Activated naive CD4-positive, alpha-beta T cell treated with anti-CD3 and anti-CD28 coated beads for 36 hours (primary cell): ENCODE measurements at regions not wholly inside any gene's neighbourhood (a gene's known extent, or its start where the extent isn't known, plus 50 kb on each side); places are given as distances from the start of the nearest gene placed in this dataset.

ENCODE experiments used
- CTCF ChIA-PET: fragments of 350-600 bp; sonication (Branson Sonifier 250); formaldehyde crosslinking; loops from one replicate; lab custom pipeline; 2021; ENCODE audit warnings: antibody characterized with exemption; lab: Charles Lee
- DNase-seq: peaks from one replicate; pipeline ENCODE4 v3.0.0-alpha.2; 2020
- H3K27ac Mint-ChIP-seq: one replicate; pipeline ENCODE4 v1.8.0; 2021; ENCODE audit warnings: mild to moderate bottlenecking, mixed read lengths
- H3K27me3 Mint-ChIP-seq: one replicate; pipeline ENCODE4 v1.8.0; 2021; ENCODE audit warnings: low read depth, mixed read lengths
- H3K36me3 Mint-ChIP-seq: one replicate; pipeline ENCODE4 v1.8.0; 2021; ENCODE audit warnings: low read depth, mixed read lengths
- H3K4me1 Mint-ChIP-seq: one replicate; pipeline ENCODE4 v1.8.0; 2021; ENCODE audit warnings: low read depth, mixed read lengths
- H3K4me3 Mint-ChIP-seq: one replicate; pipeline ENCODE4 v1.8.0; 2021; ENCODE audit warnings: mild to moderate bottlenecking, moderate library complexity, mixed read lengths
- H3K9me3 Mint-ChIP-seq: one replicate; pipeline ENCODE4 v1.8.0; 2021; ENCODE audit warnings: mixed read lengths
- intact Hi-C: fragments of 100-400 bp; cut with micrococcal nuclease; formaldehyde crosslinking; loops from one replicate; pipeline ENCODE4 v1.15.1; 2023

- no peaks in the 10 kb centered on the region for H3K27me3 Mint-ChIP-seq
- no peak for DNase-seq
- no peak overlapping the region for H3K27ac Mint-ChIP-seq
- CTCF ChIA-PET = no interaction called here
- H3K4me1 Mint-ChIP-seq = no peaks in the 10 kb centered on the region
- intact Hi-C loops = no loop called here
- H3K36me3 Mint-ChIP-seq = no peaks in the 10 kb centered on the region
- no peak overlapping the region for H3K4me3 Mint-ChIP-seq
- no peaks in the 10 kb centered on the region for H3K9me3 Mint-ChIP-seq
These were observed 775.3 kb upstream of the ARPP21 start for GRCh38 chr3:34864011-34864410.

- no peaks in the 10 kb centered on the region for H3K9me3 Mint-ChIP-seq
- H3K4me1 Mint-ChIP-seq = no peaks in the 10 kb centered on the region
- no peaks in the 10 kb centered on the region for H3K36me3 Mint-ChIP-seq
- no peak overlapping the region for H3K27ac Mint-ChIP-seq
- no peaks in the 10 kb centered on the region for H3K27me3 Mint-ChIP-seq
- intact Hi-C loops = no loop called here
- H3K4me3 Mint-ChIP-seq = no peak overlapping the region
- CTCF ChIA-PET = no interaction called here
- no peak for DNase-seq
These were observed 774.0 kb upstream of the ARPP21 start for GRCh38 chr3:34865346-34865745.

GRCh38 chr3:34868935-34869334 lies 770.4 kb upstream of the ARPP21 start:
- H3K36me3 Mint-ChIP-seq = no peaks in the 10 kb centered on the region
- H3K4me1 Mint-ChIP-seq = no peaks in the 10 kb centered on the region
- CTCF ChIA-PET = no interaction called here
- H3K27me3 Mint-ChIP-seq = no peaks in the 10 kb centered on the region
- DNase-seq = no peak
- no peaks in the 10 kb centered on the region for H3K9me3 Mint-ChIP-seq
- no peak overlapping the region for H3K4me3 Mint-ChIP-seq
- intact Hi-C loops = no loop called here
- H3K27ac Mint-ChIP-seq = no peak overlapping the region

- Mint-ChIP-seq H3K4me1 (no peaks in the 10 kb centered on the region), H3K4me3 (no peak overlapping the region), H3K27ac (no peak overlapping the region), H3K27me3 (no peaks in the 10 kb centered on the region), H3K9me3 (no peaks in the 10 kb centered on the region), H3K36me3 (no peaks in the 10 kb centered on the region)
- CTCF ChIA-PET = no interaction called here
- intact Hi-C loops = no loop called here
- DNase-seq = no peak
These were observed 769.6 kb upstream of the ARPP21 start for GRCh38 chr3:34869696-34870095.

- no peaks in the 10 kb centered on the region for H3K36me3 Mint-ChIP-seq
- no peaks in the 10 kb centered on the region for H3K9me3 Mint-ChIP-seq
- intact Hi-C loops = no loop called here
- no peak overlapping the region for H3K27ac Mint-ChIP-seq
- no peak for DNase-seq
- H3K27me3 Mint-ChIP-seq = no peaks in the 10 kb centered on the region
- no peaks in the 10 kb centered on the region for H3K4me1 Mint-ChIP-seq
- CTCF ChIA-PET = no interaction called here
- H3K4me3 Mint-ChIP-seq = no peak overlapping the region
These were observed 766.9 kb upstream of the ARPP21 start for GRCh38 chr3:34872406-34872805.

- H3K27me3 Mint-ChIP-seq = no peaks in the 10 kb centered on the region
- H3K36me3 Mint-ChIP-seq = no peaks in the 10 kb centered on the region
- H3K4me1 Mint-ChIP-seq = no peaks in the 10 kb centered on the region
- no peaks in the 10 kb centered on the region for H3K9me3 Mint-ChIP-seq
- CTCF ChIA-PET = no interaction called here
- intact Hi-C loops = no loop called here
- no peak for DNase-seq
- H3K27ac Mint-ChIP-seq = no peak overlapping the region
- H3K4me3 Mint-ChIP-seq = no peak overlapping the region
These were observed 762.3 kb upstream of the ARPP21 start for GRCh38 chr3:34876997-34877396.

- H3K9me3 Mint-ChIP-seq = no peaks in the 10 kb centered on the region
- no peak for DNase-seq
- H3K4me1 Mint-ChIP-seq = no peaks in the 10 kb centered on the region
- intact Hi-C loops = no loop called here
- H3K27ac Mint-ChIP-seq = no peak overlapping the region
- H3K27me3 Mint-ChIP-seq = peaks cover 2% of the 10 kb centered on the region
- no peak overlapping the region for H3K4me3 Mint-ChIP-seq
- CTCF ChIA-PET = interaction anchor here (0.5 to 0.6 kb wide), 3 partner anchors 66 to 1047 kb away, joined by 3 to 6 read pairs (median 3); no protein-coding TSS in a partner anchor
- H3K36me3 Mint-ChIP-seq = no peaks in the 10 kb centered on the region
These were observed 760.8 kb upstream of the ARPP21 start for GRCh38 chr3:34878488-34878887.

- Mint-ChIP-seq H3K4me1 (no peaks in the 10 kb centered on the region), H3K27ac (no peak overlapping the region), H3K36me3 (no peaks in the 10 kb centered on the region), H3K4me3 (no peak overlapping the region), H3K27me3 (peaks cover 2% of the 10 kb centered on the region), H3K9me3 (no peaks in the 10 kb centered on the region)
- intact Hi-C loops = no loop called here
- CTCF ChIA-PET = no interaction called here
- DNase-seq = no peak
These were observed 758.3 kb upstream of the ARPP21 start for GRCh38 chr3:34881026-34881425.

- intact Hi-C loops = loop anchor here (2.0 kb wide), 1 partner anchor 1026 kb away; no protein-coding TSS in a partner anchor
- Mint-ChIP-seq H3K36me3 (no peaks in the 10 kb centered on the region), H3K9me3 (no peaks in the 10 kb centered on the region), H3K4me1 (no peaks in the 10 kb centered on the region), H3K27ac (no peak overlapping the region), H3K27me3 (peaks cover 2% of the 10 kb centered on the region), H3K4me3 (no peak overlapping the region)
- DNase-seq = no peak
- CTCF ChIA-PET = no interaction called here
These were observed 756.6 kb upstream of the ARPP21 start for GRCh38 chr3:34882764-34883163.

- no peak overlapping the region for H3K4me3 Mint-ChIP-seq
- no peaks in the 10 kb centered on the region for H3K4me1 Mint-ChIP-seq
- H3K36me3 Mint-ChIP-seq = no peaks in the 10 kb centered on the region
- no peak for DNase-seq
- CTCF ChIA-PET = no interaction called here
- H3K27ac Mint-ChIP-seq = no peak overlapping the region
- H3K9me3 Mint-ChIP-seq = no peaks in the 10 kb centered on the region
- intact Hi-C loops = no loop called here
- peaks cover 2% of the 10 kb centered on the region for H3K27me3 Mint-ChIP-seq
These were observed 755.3 kb upstream of the ARPP21 start for GRCh38 chr3:34884007-34884406.

GRCh38 chr3:34886443-34886842 lies 752.9 kb upstream of the ARPP21 start:
- Mint-ChIP-seq H3K36me3 (no peaks in the 10 kb centered on the region), H3K27ac (no peak overlapping the region), H3K4me3 (no peak overlapping the region), H3K4me1 (no peaks in the 10 kb centered on the region), H3K27me3 (peaks cover 2% of the 10 kb centered on the region), H3K9me3 (no peaks in the 10 kb centered on the region)
- intact Hi-C loops = no loop called here
- CTCF ChIA-PET = no interaction called here
- DNase-seq = no peak

GRCh38 chr3:34889641-34890040 lies 749.7 kb upstream of the ARPP21 start:
- no peak for DNase-seq
- intact Hi-C loops = no loop called here
- CTCF ChIA-PET = no interaction called here
- Mint-ChIP-seq H3K27me3 (no peaks in the 10 kb centered on the region), H3K9me3 (no peaks in the 10 kb centered on the region), H3K4me1 (no peaks in the 10 kb centered on the region), H3K4me3 (no peak overlapping the region), H3K27ac (no peak overlapping the region), H3K36me3 (no peaks in the 10 kb centered on the region)

- Mint-ChIP-seq H3K4me3 (no peak overlapping the region), H3K27me3 (no peaks in the 10 kb centered on the region), H3K36me3 (no peaks in the 10 kb centered on the region), H3K4me1 (no peaks in the 10 kb centered on the region), H3K27ac (no peak overlapping the region), H3K9me3 (no peaks in the 10 kb centered on the region)
- CTCF ChIA-PET = no interaction called here
- intact Hi-C loops = no loop called here
- no peak for DNase-seq
These were observed 749.1 kb upstream of the ARPP21 start for GRCh38 chr3:34890247-34890646.

GRCh38 chr3:34891941-34892340 lies 747.4 kb upstream of the ARPP21 start:
- no peaks in the 10 kb centered on the region for H3K4me1 Mint-ChIP-seq
- DNase-seq = no peak
- no peaks in the 10 kb centered on the region for H3K9me3 Mint-ChIP-seq
- no peaks in the 10 kb centered on the region for H3K36me3 Mint-ChIP-seq
- intact Hi-C loops = no loop called here
- no peaks in the 10 kb centered on the region for H3K27me3 Mint-ChIP-seq
- CTCF ChIA-PET = no interaction called here
- no peak overlapping the region for H3K27ac Mint-ChIP-seq
- no peak overlapping the region for H3K4me3 Mint-ChIP-seq
